ENCODE measurements at regions not wholly inside any gene's neighbourhood (a gene's known extent, or its start where the extent isn't known, plus 50 kb on each side); places are given as distances from the start of the nearest gene placed in this dataset.
A peak's percentile ranks its signal among the peaks of the same experiment; 100 is the strongest.

DNA sequence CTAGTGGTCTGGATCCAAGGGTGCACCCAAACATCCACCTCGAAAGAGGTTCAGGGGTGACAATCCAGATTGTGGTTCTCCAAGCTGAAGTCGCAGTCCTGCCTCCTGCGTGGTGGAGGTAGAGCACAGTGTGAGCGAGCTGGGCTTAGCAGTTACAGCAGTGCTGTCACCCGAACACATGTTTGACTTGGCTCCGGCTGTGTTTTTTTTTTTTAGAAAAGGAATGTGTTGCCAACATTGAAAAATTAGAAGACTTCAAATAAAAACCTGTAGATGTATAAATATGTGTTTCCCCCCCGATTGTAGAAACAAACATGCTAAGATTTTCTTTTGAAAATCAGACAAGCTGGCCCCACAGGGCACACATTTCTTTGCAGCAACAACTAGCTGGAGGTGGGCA lies 530.8 kb downstream of the SHQ1 start:
- no peak for DNase-seq (ENCODE audit: insufficient read length)
- no peak for FAIRE-seq
- TF ChIP-seq POLR2AphosphoS5 (IDR thresholded peaks at IDR 0.05; ENCODE audit: low read depth, low read length), result no peak
- no peak for TF ChIP-seq POLR2A (IDR thresholded peaks at IDR 0.05; ENCODE audit: low read depth, low read length)
- no peak for TF ChIP-seq TAF1 (IDR thresholded peaks at IDR 0.05; ENCODE audit: borderline replicate concordance, low read depth, low read length)

DNA sequence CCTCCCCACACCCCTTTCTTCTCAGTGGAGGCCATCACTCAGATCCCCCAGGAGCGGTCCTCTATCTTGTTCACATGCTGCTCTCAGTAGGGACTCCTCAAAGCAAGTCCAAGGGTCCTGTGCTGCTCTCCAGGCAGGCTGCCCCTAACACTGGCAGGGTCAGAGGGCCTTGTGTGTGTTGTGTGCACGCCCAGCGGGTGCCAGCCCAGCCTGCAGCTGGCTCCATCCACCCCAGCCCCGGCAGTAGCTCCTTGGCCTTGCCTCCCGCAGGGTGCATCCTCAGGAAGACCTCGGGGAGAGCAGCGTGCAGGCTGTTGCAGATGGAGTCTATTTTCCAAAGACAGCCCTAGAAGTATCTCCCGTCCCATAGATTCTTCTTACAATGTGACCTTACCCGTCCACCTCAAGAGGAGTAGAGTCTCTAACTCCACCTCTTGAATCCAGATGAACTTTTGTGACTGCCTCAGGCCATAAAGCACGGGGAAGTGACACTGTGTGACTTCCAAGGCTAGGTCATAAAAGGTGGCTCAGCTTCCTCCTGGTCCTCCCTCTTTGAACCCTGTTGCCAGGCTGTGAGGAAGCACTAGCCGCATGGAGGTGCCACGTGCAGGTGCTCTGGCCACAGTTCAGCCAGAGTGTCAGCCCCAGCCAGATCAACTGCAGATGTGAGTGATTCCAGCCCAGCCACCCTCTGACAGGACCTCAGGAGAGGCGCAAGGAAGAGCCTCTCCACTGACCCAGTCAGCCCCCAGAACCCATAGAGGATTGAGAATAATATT lies 531.6 kb downstream of the SHQ1 start:
- TF ChIP-seq POLR2AphosphoS5 (IDR thresholded peaks at IDR 0.05; ENCODE audit: low read depth, low read length), result no peak
- no peak for TF ChIP-seq TAF1 (IDR thresholded peaks at IDR 0.05; ENCODE audit: borderline replicate concordance, low read depth, low read length)
- TF ChIP-seq POLR2A (IDR thresholded peaks at IDR 0.05; ENCODE audit: low read depth, low read length), result no peak
- DNase-seq (ENCODE audit: insufficient read length), result no peak
- no peak for FAIRE-seq

DNA sequence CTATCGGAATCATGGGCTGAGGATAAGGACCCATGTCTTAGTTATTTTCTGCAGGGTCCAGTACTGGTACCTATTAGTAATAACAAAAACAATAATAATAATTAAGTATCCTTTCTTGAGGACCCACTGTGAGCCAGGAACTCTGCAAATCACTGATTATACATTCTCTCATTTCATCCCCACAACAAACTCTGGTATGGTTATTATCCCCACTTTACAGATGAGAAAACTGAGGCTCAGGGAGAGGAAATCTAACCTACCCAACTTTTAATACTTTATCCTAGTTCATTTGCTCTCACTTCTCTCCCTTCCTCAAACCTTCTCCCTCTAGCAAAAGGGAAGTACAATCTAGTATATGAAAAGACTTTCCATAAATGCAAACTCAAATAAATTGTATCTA lies 528.4 kb upstream of the PROK2 start:
- no peak for DNase-seq (ENCODE audit: insufficient read length)
- TF ChIP-seq TAF1 (IDR thresholded peaks at IDR 0.05; ENCODE audit: borderline replicate concordance, low read depth, low read length), result no peak
- TF ChIP-seq POLR2AphosphoS5 (IDR thresholded peaks at IDR 0.05; ENCODE audit: low read depth, low read length), result no peak
- TF ChIP-seq POLR2A (IDR thresholded peaks at IDR 0.05; ENCODE audit: low read depth, low read length), result no peak
- FAIRE-seq, result no peak

DNA sequence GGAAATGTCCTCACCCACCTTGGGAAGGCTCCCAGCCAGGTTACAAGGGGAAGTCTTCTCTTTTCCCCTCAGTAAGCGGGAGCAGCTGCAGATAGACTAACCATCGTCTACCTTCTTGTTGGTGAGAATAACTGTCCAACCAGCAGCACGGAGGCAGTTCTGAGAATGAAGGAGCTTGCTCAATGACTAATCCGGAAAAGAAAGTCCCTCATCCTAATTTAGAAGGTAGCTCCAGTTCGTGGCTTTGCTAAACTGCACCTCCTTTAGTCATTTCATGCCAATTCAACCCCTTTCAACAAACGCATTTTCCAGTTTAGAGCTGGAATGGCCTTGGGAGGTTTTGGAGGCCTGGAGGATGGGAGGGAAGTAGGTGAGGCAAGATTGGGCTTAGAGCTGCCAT lies 527.4 kb upstream of the PROK2 start:
- DNase-seq (ENCODE audit: insufficient read length) (peak; percentile 33), FAIRE-seq (peak; percentile 95)
- TF ChIP-seq TAF1 (IDR thresholded peaks at IDR 0.05; ENCODE audit: borderline replicate concordance, low read depth, low read length) (no peak), POLR2A (IDR thresholded peaks at IDR 0.05; ENCODE audit: low read depth, low read length) (no peak), POLR2AphosphoS5 (IDR thresholded peaks at IDR 0.05; ENCODE audit: low read depth, low read length) (no peak)

DNA sequence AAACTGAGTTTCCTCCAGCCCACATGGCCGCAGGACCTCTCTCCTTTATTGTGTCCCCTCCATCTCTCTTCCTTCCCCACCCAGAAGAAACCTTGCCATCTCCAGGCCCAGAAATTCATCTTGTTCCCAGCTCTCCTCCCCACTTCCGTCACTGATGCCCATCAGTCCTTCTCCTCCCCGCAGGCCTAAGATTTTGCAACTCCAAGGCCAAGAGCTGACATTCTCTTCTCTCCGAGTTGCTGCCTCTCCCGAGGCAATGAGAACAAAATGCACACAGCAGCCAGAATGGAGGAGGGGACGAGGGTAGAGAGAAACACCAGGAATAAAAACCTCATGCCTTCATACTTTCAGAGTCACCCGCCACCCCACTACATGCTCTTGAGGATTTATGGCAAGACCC lies 526.5 kb upstream of the PROK2 start:
- peak; percentile 36 for FAIRE-seq
- no peak for DNase-seq (ENCODE audit: insufficient read length)
- no peak for TF ChIP-seq POLR2AphosphoS5 (IDR thresholded peaks at IDR 0.05; ENCODE audit: low read depth, low read length)
- no peak for TF ChIP-seq TAF1 (IDR thresholded peaks at IDR 0.05; ENCODE audit: borderline replicate concordance, low read depth, low read length)
- no peak for TF ChIP-seq POLR2A (IDR thresholded peaks at IDR 0.05; ENCODE audit: low read depth, low read length)

DNA sequence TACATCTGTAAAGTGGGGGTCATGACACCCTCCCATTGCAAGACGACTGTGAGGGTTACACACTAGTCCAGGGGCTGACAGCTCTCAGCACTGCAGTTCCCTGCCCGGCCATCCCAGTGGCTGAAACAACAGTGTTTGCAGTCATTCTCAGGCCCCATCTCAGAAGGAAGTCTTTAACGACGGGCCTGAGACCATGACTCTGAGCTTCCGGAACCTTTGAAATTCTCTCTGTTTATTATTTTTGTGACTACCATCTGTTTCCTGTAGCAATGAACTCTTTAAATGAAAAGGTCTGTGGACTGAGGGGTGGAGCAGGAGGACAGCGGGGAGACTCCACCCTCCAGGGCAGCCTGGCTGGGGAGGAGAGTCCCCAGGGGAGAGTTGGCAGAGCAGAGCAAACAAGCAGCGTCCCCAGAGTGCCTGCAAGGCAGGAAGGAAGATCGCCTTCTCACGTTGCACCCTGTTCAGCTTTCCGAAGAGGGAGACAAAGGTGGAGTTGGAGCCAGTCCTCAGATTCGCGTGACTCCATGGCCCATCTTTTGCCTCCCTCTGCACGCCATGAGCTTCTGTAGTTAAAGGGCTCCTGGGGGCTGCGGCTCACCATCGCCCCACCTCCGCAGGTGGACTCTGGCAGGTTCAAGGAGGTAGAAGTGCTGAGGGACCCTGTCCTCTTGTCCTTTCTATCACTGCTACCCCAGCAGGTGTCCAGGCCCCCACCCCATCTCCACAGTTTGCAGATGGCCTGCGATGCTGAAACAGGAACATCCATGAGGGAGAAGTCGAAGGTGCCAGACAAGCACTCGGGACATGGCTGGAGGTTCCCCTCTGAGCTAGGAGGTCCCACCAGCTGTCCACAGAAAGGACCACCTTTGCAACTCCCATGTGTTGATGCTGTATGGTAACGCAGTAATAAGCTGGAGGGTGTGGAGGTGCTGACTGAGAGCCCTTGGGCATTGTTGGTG lies 525.8 kb upstream of the PROK2 start:
- FAIRE-seq, result peak; percentile 98
- TF ChIP-seq TAF1 (IDR thresholded peaks at IDR 0.05; ENCODE audit: borderline replicate concordance, low read depth, low read length), result no peak
- TF ChIP-seq POLR2A (IDR thresholded peaks at IDR 0.05; ENCODE audit: low read depth, low read length), result peak; percentile 49; the same call in 1 of the 2 replicates
- peak; percentile 68 for DNase-seq (ENCODE audit: insufficient read length)

DNA sequence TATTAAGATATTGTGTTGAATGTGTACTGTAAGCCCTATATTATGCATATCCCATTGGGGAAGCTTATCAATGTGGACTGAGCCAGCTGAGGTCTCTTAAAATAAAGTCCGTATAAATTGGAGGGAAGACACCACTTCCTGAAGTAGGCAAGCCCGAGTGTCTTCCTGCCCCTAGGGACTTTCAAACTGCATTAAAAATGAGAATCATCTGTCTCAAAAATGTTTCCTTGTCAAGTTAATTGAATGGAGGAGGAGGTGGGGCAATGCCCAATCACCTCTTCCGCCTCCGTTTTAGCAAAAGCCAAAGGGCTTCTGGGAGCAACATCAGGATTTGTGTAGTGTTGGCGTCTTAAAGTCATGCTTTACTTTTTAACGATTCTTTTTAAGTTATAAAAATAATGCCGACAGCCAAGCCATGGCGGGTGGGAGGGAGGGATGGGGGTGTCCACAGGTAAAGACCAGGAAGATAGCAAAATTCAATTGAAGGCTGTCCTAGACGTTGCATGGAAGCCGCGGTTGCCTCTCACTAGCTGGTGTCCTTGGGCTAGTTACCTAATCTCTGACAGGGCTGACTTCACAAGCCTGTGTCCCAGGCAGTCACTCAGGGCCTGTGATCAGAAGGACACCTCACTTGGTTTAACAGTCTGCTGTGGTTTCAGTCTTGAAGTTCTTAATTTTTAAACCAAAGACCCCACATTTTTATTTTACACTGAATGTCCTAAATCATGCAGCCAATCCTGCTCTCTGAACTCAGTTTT lies 524.9 kb upstream of the PROK2 start:
- no peak for TF ChIP-seq POLR2AphosphoS5 (IDR thresholded peaks at IDR 0.05; ENCODE audit: low read depth, low read length)
- TF ChIP-seq TAF1 (IDR thresholded peaks at IDR 0.05; ENCODE audit: borderline replicate concordance, low read depth, low read length), result no peak
- no peak for TF ChIP-seq POLR2A (IDR thresholded peaks at IDR 0.05; ENCODE audit: low read depth, low read length)
- no peak for FAIRE-seq
- DNase-seq (ENCODE audit: insufficient read length), result no peak

DNA sequence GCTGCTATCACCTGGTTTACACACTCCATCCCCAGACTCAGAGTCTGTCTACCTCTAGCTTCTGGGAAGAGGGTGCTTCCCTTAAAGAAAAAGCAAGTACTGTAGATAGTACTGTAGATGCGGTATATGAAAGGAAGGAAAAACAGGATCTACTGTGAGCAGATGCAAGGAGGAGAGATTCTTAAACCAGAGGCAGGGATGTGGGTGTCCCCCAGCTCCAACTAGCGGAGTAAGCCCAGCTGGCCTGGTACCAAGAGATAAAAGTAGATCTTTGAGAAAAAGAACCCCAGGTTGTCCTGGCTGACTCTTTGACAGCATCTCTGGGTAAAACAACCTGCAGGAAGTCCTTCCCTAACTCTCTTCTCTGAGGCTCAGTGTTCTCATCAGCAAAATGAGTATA lies 523.7 kb upstream of the PROK2 start:
- DNase-seq (ENCODE audit: insufficient read length), result no peak
- no peak for FAIRE-seq
- TF ChIP-seq POLR2A (IDR thresholded peaks at IDR 0.05; ENCODE audit: low read depth, low read length) (no peak), POLR2AphosphoS5 (IDR thresholded peaks at IDR 0.05; ENCODE audit: low read depth, low read length) (no peak)

DNA sequence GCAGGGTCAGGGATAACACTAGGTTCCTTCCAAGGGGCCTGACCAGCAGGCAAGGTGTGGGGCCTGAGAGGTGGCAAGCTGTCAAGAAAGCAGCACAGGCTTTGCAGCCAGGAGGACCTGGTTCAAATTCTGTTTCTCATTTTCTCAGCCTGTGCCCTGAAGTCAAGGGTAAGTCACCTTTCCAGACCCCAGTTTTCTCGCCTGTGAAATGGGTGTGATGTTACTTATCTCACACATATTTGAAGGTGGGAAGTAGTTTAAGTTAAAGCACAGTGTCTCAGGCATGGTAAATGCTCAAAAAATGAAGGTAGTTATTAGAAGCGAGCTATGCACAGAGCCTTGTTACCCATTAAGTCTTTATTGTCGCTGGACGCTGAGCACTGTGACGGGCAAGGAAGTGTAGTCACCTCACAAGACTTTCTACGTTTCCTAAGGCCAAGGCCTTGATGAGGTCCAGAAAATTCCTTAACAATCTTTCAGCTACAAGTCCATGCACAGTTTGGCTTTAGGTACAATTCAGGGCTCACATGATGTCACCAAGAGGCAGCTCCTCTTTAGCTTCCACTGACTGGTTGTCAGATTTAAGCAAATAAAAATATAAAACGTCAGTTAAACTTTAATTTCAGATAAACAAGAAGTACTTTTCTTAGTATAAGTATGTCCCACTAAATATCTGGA lies 522.6 kb upstream of the PROK2 start:
- no peak for FAIRE-seq
- TF ChIP-seq POLR2AphosphoS5 (IDR thresholded peaks at IDR 0.05; ENCODE audit: low read depth, low read length), result no peak
- no peak for TF ChIP-seq TAF1 (IDR thresholded peaks at IDR 0.05; ENCODE audit: borderline replicate concordance, low read depth, low read length)
- no peak for TF ChIP-seq POLR2A (IDR thresholded peaks at IDR 0.05; ENCODE audit: low read depth, low read length)
- no peak for DNase-seq (ENCODE audit: insufficient read length)

DNA sequence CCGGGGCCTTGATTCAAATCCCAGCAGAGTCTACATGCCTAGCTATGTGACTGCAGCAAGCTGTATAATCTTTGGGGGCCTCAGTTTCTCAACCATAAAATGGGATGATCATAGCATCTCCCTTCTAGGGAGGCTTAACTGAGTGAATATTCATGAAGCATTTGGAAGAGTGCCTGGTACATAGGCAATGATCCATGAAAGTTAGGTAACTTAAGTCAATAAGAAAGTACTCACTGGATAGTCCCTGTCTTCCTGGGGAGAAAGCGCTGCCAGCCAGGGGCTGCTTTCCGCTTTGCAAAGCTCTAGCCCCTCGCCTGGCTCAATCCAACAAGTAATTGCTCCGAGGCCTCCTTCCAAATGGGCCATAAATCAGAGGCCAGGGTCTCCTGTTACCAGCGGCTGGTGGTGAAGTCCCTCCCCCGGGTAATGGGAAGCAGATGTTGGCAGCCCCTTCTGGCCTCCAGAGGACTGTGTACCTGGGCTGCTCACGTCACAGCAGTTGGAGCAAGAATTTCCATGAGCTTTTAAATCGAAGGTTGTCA lies 521.9 kb upstream of the PROK2 start:
- no peak for DNase-seq (ENCODE audit: insufficient read length)
- FAIRE-seq, result no peak
- TF ChIP-seq TAF1 (IDR thresholded peaks at IDR 0.05; ENCODE audit: borderline replicate concordance, low read depth, low read length) (no peak), POLR2AphosphoS5 (IDR thresholded peaks at IDR 0.05; ENCODE audit: low read depth, low read length) (no peak), POLR2A (IDR thresholded peaks at IDR 0.05; ENCODE audit: low read depth, low read length) (no peak)
